ENCODE measurements at regions not wholly inside any gene's neighbourhood (a gene's known extent, or its start where the extent isn't known, plus 50 kb on each side); places are given as distances from the start of the nearest gene placed in this dataset.

DNA sequence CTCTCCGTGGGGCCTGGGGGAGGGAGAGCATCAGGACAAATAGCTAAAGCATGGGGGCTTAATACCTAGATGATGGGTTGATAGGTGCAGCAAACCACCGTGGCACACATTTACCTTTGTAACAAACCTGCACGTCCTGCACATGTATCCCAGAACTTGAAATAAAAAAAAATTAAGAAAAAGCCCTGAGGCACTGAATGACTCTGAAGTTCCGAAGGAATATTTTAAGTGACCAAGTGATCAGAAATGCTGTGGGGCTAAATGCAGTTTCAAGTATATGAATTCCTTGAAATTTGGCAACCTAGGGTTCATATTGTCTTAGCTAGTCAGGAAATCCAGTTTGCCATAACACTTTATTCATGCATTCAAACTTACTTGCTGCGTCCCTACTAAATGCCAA, 127.5 kb downstream of the MC4R start:
- TF ChIP-seq, protein P1, sequence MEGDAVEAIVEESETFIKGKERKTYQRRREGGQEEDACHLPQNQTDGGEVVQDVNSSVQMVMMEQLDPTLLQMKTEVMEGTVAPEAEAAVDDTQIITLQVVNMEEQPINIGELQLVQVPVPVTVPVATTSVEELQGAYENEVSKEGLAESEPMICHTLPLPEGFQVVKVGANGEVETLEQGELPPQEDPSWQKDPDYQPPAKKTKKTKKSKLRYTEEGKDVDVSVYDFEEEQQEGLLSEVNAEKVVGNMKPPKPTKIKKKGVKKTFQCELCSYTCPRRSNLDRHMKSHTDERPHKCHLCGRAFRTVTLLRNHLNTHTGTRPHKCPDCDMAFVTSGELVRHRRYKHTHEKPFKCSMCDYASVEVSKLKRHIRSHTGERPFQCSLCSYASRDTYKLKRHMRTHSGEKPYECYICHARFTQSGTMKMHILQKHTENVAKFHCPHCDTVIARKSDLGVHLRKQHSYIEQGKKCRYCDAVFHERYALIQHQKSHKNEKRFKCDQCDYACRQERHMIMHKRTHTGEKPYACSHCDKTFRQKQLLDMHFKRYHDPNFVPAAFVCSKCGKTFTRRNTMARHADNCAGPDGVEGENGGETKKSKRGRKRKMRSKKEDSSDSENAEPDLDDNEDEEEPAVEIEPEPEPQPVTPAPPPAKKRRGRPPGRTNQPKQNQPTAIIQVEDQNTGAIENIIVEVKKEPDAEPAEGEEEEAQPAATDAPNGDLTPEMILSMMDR (IDR thresholded peaks at IDR 0.05; ENCODE audit: poor library complexity), result no peak
- no peak for TF ChIP-seq EZH2 (IDR thresholded peaks at IDR 0.05; ENCODE audit: borderline replicate concordance)
